Endothelial cell (in vitro differentiated cells): ENCODE measurements at regions not wholly inside any gene's neighbourhood (a gene's known extent, or its start where the extent isn't known, plus 50 kb on each side); places are given as distances from the start of the nearest gene placed in this dataset.
"Not testable (repeated sequence)": the region's sequence is repeated elsewhere in the genome, so short reads cannot be mapped to it uniquely, and the experiment has no call there.

Experiments
- DNase-seq: peaks from one replicate; pipeline ENCODE4 v3.0.0; 2021; ENCODE audit warnings: low spot score
- H3K27ac Mint-ChIP-seq: one replicate; pipeline ENCODE4 v1.8.0; 2021; ENCODE audit warnings: mixed read lengths, inconsistent platforms; ENCODE audit not compliant: unreplicated experiment
- H3K27me3 Mint-ChIP-seq: one replicate; pipeline ENCODE4 v1.8.0; 2021; ENCODE audit warnings: mild to moderate bottlenecking, moderate library complexity, mixed read lengths, inconsistent platforms; ENCODE audit not compliant: unreplicated experiment
- H3K36me3 Mint-ChIP-seq: one replicate; pipeline ENCODE4 v1.8.0; 2021; ENCODE audit warnings: mild to moderate bottlenecking, low read depth, mixed read lengths, inconsistent platforms; ENCODE audit not compliant: unreplicated experiment
- H3K4me1 Mint-ChIP-seq: one replicate; pipeline ENCODE4 v1.8.0; 2021; ENCODE audit warnings: mild to moderate bottlenecking, mixed read lengths, inconsistent platforms; ENCODE audit not compliant: unreplicated experiment
- H3K4me3 Mint-ChIP-seq: one replicate; pipeline ENCODE4 v1.8.0; 2021; ENCODE audit warnings: mild to moderate bottlenecking, mixed read lengths, inconsistent platforms; ENCODE audit not compliant: unreplicated experiment
- H3K9me3 Mint-ChIP-seq: one replicate; pipeline ENCODE4 v1.8.0; 2021; ENCODE audit warnings: mixed read lengths, inconsistent platforms; ENCODE audit not compliant: unreplicated experiment
- CTCF ChIP-seq: fragments of 200-600 bp; sonication (generic); IDR thresholded peaks from one replicate; pipeline ENCODE4 v1.5.0; 2021; ENCODE audit warnings: antibody characterized with exemption; ENCODE audit not compliant: unreplicated experiment

- H3K9me3 Mint-ChIP-seq: no peaks in the 10 kb centered on the region
- no peaks in the 10 kb centered on the region for H3K4me1 Mint-ChIP-seq
- H3K27me3 Mint-ChIP-seq: no peaks in the 10 kb centered on the region
- no peak for DNase-seq
- TF ChIP-seq CTCF: no peak
- H3K4me3 Mint-ChIP-seq: no peak overlapping the region
- no peak overlapping the region for H3K27ac Mint-ChIP-seq
- H3K36me3 Mint-ChIP-seq: no peaks in the 10 kb centered on the region
These were observed 151.2 kb upstream of the MINDY3 start for GRCh38 chr10:16011548-16011947.

GRCh38 chr10:16014469-16014868, 154.2 kb upstream of the MINDY3 start:
- H3K36me3 Mint-ChIP-seq: no peaks in the 10 kb centered on the region
- no peak overlapping the region for H3K4me3 Mint-ChIP-seq
- no peak for TF ChIP-seq CTCF
- no peaks in the 10 kb centered on the region for H3K27me3 Mint-ChIP-seq
- no peaks in the 10 kb centered on the region for H3K9me3 Mint-ChIP-seq
- no peak for DNase-seq
- no peaks in the 10 kb centered on the region for H3K4me1 Mint-ChIP-seq
- H3K27ac Mint-ChIP-seq: no peak overlapping the region

- Mint-ChIP-seq H3K27ac (no peak overlapping the region), H3K36me3 (peaks cover 5% of the 10 kb centered on the region), H3K4me1 (no peaks in the 10 kb centered on the region), H3K9me3 (peaks cover 5% of the 10 kb centered on the region), H3K4me3 (no peak overlapping the region), H3K27me3 (no peaks in the 10 kb centered on the region)
- no peak for DNase-seq
- TF ChIP-seq CTCF: no peak
These were observed 156.4 kb upstream of the MINDY3 start for GRCh38 chr10:16016688-16017087.

GRCh38 chr10:16020836-16021235, 160.5 kb upstream of the MINDY3 start:
- peak overlapping the region; percentile 13 for H3K4me3 Mint-ChIP-seq
- TF ChIP-seq CTCF: no peak
- H3K27me3 Mint-ChIP-seq: no peaks in the 10 kb centered on the region
- H3K27ac Mint-ChIP-seq: no peak overlapping the region
- H3K4me1 Mint-ChIP-seq: no peaks in the 10 kb centered on the region
- no peak for DNase-seq
- H3K36me3 Mint-ChIP-seq: peaks cover 5% of the 10 kb centered on the region
- H3K9me3 Mint-ChIP-seq: peaks cover 5% of the 10 kb centered on the region

GRCh38 chr10:16026832-16027231, 166.5 kb upstream of the MINDY3 start:
- H3K27me3 Mint-ChIP-seq, H3K9me3 Mint-ChIP-seq, H3K27ac Mint-ChIP-seq, H3K4me3 Mint-ChIP-seq, H3K36me3 Mint-ChIP-seq, H3K4me1 Mint-ChIP-seq, DNase-seq: not testable (repeated sequence)

- Mint-ChIP-seq H3K27me3 (no peaks in the 10 kb centered on the region), H3K9me3 (no peaks in the 10 kb centered on the region), H3K4me1 (no peaks in the 10 kb centered on the region), H3K4me3 (no peak overlapping the region), H3K27ac (no peak overlapping the region), H3K36me3 (no peaks in the 10 kb centered on the region)
- no peak for TF ChIP-seq CTCF
- DNase-seq: no peak
These were observed 170.3 kb upstream of the MINDY3 start for GRCh38 chr10:16030562-16030961.
